K562 (cell line): ENCODE measurements at regions not wholly inside any gene's neighbourhood (a gene's known extent, or its start where the extent isn't known, plus 50 kb on each side); places are given as distances from the start of the nearest gene placed in this dataset.

Source experiments
- BRCA1 ChIP-seq, 2 experiments: fragments of 450-650 bp in 1 of 2; sonication (generic) in 1 of 2; formaldehyde crosslinking in 1 of 2; IDR thresholded peaks; 2 replicates each; pipeline versions ENCODE4 v1.5.0 to v1.6.1; 2017 to 2020; ENCODE audit warnings: mild to moderate bottlenecking in 1 of 2, missing genetic modification reagents in 1 of 2
- NR2C1 ChIP-seq, 2 experiments: fragments of 450-650 bp; IDR thresholded peaks; 2 replicates each; pipeline ENCODE4 v1.6.1; 2017; ENCODE audit warnings: mild to moderate bottlenecking in 2 of 2, antibody characterized with exemption in 1 of 2, inconsistent platforms in 1 of 2, missing compliant biosample characterization in 1 of 2, missing genetic modification characterization in 1 of 2
- TAF7 ChIP-seq: fragments of 450-650 bp; IDR thresholded peaks from 2 replicates; pipeline ENCODE4 v1.6.1; 2016; ENCODE audit warnings: missing genetic modification characterization, missing compliant biosample characterization
- ZNF316 ChIP-seq: fragments of 450-650 bp; IDR thresholded peaks from 2 replicates; pipeline ENCODE4 v1.6.1; 2016
- TF ChIP-seq, protein P1 (sequence below): fragments of 200-600 bp; sonication (generic); IDR thresholded peaks from one replicate; pipeline ENCODE4 v1.6.1; 2012; ENCODE audit warnings: mild to moderate bottlenecking, low read depth, low read length, inconsistent platforms
- TF ChIP-seq, protein P2 (sequence below), 2 experiments: fragments of 200-800 bp in 1 of 2; sonication (Bioruptor generic) in 1 of 2; sonication (generic) in 1 of 2; formaldehyde crosslinking in 1 of 2; IDR thresholded peaks in 1 of 2; conservative IDR thresholded peaks in 1 of 2; 2 replicates each; pipeline versions ENCODE4 v1.5.0 to v1.6.1; 2016 to 2020; ENCODE audit warnings: missing compliant biosample characterization in 1 of 2, missing genetic modification characterization in 1 of 2, missing genetic modification reagents in 1 of 2
- TF ChIP-seq, protein P3 (sequence below): IDR thresholded peaks from 2 replicates; pipeline ENCODE4 v1.6.1; 2016; ENCODE audit warnings: missing genetic modification characterization, missing compliant biosample characterization
- TF ChIP-seq, protein P4 (sequence below): sonication (generic); formaldehyde crosslinking; IDR thresholded peaks from 2 replicates; pipeline ENCODE4 v1.9.0; 2022; ENCODE audit warnings: mild to moderate bottlenecking, missing genetic modification reagents

DNA sequence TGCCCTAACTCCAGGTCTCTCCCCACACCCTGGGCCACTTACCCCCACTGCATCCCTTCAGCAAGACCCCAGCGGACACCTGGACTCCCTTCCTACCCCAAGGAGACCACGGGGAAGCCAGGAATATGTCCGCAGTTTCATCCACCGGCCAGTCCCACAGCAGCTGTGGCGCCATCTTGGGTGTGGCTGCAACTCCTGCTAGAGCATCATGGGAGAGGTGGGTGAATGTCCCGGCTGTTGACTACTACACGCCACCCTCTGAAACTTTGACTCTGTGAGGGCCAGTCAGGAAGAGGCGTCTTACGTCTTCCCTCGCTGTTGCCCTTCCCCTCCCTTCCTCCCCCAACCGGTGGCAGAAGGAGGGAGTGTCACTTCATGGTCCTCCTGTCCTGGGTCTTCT is 238.3 kb upstream of the RNF32 start (continued):
- TF ChIP-seq, protein P1, sequence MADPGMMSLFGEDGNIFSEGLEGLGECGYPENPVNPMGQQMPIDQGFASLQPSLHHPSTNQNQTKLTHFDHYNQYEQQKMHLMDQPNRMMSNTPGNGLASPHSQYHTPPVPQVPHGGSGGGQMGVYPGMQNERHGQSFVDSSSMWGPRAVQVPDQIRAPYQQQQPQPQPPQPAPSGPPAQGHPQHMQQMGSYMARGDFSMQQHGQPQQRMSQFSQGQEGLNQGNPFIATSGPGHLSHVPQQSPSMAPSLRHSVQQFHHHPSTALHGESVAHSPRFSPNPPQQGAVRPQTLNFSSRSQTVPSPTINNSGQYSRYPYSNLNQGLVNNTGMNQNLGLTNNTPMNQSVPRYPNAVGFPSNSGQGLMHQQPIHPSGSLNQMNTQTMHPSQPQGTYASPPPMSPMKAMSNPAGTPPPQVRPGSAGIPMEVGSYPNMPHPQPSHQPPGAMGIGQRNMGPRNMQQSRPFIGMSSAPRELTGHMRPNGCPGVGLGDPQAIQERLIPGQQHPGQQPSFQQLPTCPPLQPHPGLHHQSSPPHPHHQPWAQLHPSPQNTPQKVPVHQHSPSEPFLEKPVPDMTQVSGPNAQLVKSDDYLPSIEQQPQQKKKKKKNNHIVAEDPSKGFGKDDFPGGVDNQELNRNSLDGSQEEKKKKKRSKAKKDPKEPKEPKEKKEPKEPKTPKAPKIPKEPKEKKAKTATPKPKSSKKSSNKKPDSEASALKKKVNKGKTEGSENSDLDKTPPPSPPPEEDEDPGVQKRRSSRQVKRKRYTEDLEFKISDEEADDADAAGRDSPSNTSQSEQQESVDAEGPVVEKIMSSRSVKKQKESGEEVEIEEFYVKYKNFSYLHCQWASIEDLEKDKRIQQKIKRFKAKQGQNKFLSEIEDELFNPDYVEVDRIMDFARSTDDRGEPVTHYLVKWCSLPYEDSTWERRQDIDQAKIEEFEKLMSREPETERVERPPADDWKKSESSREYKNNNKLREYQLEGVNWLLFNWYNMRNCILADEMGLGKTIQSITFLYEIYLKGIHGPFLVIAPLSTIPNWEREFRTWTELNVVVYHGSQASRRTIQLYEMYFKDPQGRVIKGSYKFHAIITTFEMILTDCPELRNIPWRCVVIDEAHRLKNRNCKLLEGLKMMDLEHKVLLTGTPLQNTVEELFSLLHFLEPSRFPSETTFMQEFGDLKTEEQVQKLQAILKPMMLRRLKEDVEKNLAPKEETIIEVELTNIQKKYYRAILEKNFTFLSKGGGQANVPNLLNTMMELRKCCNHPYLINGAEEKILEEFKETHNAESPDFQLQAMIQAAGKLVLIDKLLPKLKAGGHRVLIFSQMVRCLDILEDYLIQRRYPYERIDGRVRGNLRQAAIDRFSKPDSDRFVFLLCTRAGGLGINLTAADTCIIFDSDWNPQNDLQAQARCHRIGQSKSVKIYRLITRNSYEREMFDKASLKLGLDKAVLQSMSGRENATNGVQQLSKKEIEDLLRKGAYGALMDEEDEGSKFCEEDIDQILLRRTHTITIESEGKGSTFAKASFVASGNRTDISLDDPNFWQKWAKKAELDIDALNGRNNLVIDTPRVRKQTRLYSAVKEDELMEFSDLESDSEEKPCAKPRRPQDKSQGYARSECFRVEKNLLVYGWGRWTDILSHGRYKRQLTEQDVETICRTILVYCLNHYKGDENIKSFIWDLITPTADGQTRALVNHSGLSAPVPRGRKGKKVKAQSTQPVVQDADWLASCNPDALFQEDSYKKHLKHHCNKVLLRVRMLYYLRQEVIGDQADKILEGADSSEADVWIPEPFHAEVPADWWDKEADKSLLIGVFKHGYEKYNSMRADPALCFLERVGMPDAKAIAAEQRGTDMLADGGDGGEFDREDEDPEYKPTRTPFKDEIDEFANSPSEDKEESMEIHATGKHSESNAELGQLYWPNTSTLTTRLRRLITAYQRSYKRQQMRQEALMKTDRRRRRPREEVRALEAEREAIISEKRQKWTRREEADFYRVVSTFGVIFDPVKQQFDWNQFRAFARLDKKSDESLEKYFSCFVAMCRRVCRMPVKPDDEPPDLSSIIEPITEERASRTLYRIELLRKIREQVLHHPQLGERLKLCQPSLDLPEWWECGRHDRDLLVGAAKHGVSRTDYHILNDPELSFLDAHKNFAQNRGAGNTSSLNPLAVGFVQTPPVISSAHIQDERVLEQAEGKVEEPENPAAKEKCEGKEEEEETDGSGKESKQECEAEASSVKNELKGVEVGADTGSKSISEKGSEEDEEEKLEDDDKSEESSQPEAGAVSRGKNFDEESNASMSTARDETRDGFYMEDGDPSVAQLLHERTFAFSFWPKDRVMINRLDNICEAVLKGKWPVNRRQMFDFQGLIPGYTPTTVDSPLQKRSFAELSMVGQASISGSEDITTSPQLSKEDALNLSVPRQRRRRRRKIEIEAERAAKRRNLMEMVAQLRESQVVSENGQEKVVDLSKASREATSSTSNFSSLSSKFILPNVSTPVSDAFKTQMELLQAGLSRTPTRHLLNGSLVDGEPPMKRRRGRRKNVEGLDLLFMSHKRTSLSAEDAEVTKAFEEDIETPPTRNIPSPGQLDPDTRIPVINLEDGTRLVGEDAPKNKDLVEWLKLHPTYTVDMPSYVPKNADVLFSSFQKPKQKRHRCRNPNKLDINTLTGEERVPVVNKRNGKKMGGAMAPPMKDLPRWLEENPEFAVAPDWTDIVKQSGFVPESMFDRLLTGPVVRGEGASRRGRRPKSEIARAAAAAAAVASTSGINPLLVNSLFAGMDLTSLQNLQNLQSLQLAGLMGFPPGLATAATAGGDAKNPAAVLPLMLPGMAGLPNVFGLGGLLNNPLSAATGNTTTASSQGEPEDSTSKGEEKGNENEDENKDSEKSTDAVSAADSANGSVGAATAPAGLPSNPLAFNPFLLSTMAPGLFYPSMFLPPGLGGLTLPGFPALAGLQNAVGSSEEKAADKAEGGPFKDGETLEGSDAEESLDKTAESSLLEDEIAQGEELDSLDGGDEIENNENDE, result no peak
- TF ChIP-seq, protein P2, sequence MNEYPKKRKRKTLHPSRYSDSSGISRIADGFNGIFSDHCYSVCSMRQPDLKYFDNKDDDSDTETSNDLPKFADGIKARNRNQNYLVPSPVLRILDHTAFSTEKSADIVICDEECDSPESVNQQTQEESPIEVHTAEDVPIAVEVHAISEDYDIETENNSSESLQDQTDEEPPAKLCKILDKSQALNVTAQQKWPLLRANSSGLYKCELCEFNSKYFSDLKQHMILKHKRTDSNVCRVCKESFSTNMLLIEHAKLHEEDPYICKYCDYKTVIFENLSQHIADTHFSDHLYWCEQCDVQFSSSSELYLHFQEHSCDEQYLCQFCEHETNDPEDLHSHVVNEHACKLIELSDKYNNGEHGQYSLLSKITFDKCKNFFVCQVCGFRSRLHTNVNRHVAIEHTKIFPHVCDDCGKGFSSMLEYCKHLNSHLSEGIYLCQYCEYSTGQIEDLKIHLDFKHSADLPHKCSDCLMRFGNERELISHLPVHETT (CRISPR knock-in tag; conservative IDR thresholded peaks at IDR 0.05 in 1 of 2, IDR thresholded peaks at IDR 0.05 in 1 of 2), result peak in 1 of 2 experiments; percentile 79; a peak in 2 of 4 replicates
- TF ChIP-seq TAF7 (tag) (peak; percentile 96), ZNF316 (no peak), BRCA1 (IDR thresholded peaks at IDR 0.05) (no peak), BRCA1 (CRISPR knock-in tag; IDR thresholded peaks at IDR 0.05) (no peak), NR2C1 (IDR thresholded peaks at IDR 0.05) (no peak), NR2C1 (tag; IDR thresholded peaks at IDR 0.05) (peak; percentile 77)
- TF ChIP-seq, protein P3, sequence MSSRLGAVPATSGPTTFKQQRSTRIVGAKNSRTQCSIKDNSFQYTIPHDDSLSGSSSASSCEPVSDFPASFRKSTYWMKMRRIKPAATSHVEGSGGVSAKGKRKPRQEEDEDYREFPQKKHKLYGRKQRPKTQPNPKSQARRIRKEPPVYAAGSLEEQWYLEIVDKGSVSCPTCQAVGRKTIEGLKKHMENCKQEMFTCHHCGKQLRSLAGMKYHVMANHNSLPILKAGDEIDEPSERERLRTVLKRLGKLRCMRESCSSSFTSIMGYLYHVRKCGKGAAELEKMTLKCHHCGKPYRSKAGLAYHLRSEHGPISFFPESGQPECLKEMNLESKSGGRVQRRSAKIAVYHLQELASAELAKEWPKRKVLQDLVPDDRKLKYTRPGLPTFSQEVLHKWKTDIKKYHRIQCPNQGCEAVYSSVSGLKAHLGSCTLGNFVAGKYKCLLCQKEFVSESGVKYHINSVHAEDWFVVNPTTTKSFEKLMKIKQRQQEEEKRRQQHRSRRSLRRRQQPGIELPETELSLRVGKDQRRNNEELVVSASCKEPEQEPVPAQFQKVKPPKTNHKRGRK, result no peak
- TF ChIP-seq, protein P4, sequence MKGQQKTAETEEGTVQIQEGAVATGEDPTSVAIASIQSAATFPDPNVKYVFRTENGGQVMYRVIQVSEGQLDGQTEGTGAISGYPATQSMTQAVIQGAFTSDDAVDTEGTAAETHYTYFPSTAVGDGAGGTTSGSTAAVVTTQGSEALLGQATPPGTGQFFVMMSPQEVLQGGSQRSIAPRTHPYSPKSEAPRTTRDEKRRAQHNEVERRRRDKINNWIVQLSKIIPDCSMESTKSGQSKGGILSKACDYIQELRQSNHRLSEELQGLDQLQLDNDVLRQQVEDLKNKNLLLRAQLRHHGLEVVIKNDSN (CRISPR knock-in tag), result no peak
